ENCODE measurements at regions not wholly inside any gene's neighbourhood (a gene's known extent, or its start where the extent isn't known, plus 50 kb on each side); places are given as distances from the start of the nearest gene placed in this dataset.
A peak's percentile ranks its signal among the peaks of the same experiment; 100 is the strongest.

DNA sequence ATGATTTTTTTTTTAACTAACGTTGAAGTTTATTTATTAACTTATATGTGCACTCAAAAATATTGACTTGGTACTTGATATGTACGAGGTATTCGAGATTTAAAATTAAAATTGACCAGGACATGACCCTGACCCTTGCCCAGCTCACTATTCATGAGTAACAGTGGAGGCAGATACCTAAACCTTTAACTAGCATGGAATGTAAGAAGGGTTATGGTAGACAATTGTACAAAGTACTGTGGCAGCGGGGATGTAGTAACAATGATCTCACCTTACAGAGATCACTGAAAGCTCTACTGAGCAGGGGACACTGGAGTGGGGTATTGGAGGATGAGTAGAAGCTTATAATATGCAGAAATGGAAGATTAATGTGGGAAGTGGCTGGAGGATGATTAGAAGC, 60.8 kb downstream of the ADRA2A start:
- Histone ChIP-seq H3K4me2 (peak overlapping the region; percentile 22; the same call in 1 of the 2 replicates), H3K4me1 (ENCODE audit: insufficient read depth) (peaks cover 22% of the 10 kb centered on the region), H3K4me3 (no peak overlapping the region), H2AFZ (no peak overlapping the region), H4K20me1 (replicated peaks; ENCODE audit: insufficient read depth) (no peaks in the 10 kb centered on the region), H3K27me3 (ENCODE audit: insufficient read depth) (no peaks in the 10 kb centered on the region), H3K27ac (ENCODE audit: low read depth) (peak overlapping the region; percentile 68), H3F3A (replicated peaks; ENCODE audit: low read depth) (no peaks in the 10 kb centered on the region), H3K79me2 (replicated peaks; ENCODE audit: insufficient read depth) (no peaks in the 10 kb centered on the region), H3K9me2 (ENCODE audit: insufficient read depth) (no peaks in the 10 kb centered on the region), H3K36me3 (ENCODE audit: insufficient read depth) (no peaks in the 10 kb centered on the region)
- Mint-ChIP-seq H3K36me3 (ENCODE audit: low read depth) (no peaks in the 10 kb centered on the region; the same call in 2 of the 3 replicates), H3K4me1 (peaks cover 46% of the 10 kb centered on the region), H3K9me3 (peaks cover 11% of the 10 kb centered on the region; the same call in 2 of the 3 replicates), H3K27ac (peak overlapping the region; percentile 88), H3K27me3 (ENCODE audit: insufficient read depth, low read depth, poor library complexity) (peaks cover 7% of the 10 kb centered on the region), H3K4me3 (0 out of 3 replicates have a peak overlapping the region, but pooled peaks have one; percentile 4)
- TF ChIP-seq EZH2phosphoT487 (IDR thresholded peaks at IDR 0.05; ENCODE audit: unreplicated experiment) (no peak), ZNF114 (CRISPR knock-in tag; IDR thresholded peaks at IDR 0.05) (no peak), STAT1 (IDR thresholded peaks at IDR 0.05; ENCODE audit: unreplicated experiment) (no peak)
- TF ChIP-seq, protein P1, sequence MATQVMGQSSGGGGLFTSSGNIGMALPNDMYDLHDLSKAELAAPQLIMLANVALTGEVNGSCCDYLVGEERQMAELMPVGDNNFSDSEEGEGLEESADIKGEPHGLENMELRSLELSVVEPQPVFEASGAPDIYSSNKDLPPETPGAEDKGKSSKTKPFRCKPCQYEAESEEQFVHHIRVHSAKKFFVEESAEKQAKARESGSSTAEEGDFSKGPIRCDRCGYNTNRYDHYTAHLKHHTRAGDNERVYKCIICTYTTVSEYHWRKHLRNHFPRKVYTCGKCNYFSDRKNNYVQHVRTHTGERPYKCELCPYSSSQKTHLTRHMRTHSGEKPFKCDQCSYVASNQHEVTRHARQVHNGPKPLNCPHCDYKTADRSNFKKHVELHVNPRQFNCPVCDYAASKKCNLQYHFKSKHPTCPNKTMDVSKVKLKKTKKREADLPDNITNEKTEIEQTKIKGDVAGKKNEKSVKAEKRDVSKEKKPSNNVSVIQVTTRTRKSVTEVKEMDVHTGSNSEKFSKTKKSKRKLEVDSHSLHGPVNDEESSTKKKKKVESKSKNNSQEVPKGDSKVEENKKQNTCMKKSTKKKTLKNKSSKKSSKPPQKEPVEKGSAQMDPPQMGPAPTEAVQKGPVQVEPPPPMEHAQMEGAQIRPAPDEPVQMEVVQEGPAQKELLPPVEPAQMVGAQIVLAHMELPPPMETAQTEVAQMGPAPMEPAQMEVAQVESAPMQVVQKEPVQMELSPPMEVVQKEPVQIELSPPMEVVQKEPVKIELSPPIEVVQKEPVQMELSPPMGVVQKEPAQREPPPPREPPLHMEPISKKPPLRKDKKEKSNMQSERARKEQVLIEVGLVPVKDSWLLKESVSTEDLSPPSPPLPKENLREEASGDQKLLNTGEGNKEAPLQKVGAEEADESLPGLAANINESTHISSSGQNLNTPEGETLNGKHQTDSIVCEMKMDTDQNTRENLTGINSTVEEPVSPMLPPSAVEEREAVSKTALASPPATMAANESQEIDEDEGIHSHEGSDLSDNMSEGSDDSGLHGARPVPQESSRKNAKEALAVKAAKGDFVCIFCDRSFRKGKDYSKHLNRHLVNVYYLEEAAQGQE (IDR thresholded peaks at IDR 0.05; ENCODE audit: unreplicated experiment): no peak
- ATAC-seq: peak; percentile 33
- DNase-seq (ENCODE audit: low spot score): no peak

DNA sequence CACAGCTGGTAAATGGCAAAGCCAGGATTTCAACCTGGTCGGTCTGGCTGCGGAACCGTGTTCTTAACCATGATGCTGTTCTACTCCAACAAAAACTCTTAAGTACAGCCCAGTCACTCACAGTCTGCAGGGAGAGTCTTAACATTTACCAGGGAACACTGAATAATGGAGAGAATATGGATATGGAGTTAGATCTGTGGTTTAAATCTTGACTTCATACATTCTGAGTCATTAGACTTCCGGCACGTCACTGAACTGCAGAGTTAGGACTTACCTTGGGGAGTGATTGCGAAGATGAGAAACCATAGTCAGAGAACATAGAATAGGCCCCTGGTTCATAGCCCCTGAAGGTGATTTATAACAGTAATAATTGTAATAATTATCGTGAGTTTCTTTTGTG, 61.7 kb downstream of the ADRA2A start:
- H3K36me3 Mint-ChIP-seq (ENCODE audit: low read depth): no peaks in the 10 kb centered on the region
- H4K20me1 ChIP-seq (replicated peaks; ENCODE audit: insufficient read depth): no peaks in the 10 kb centered on the region
- H3F3A ChIP-seq (replicated peaks; ENCODE audit: low read depth): no peaks in the 10 kb centered on the region
- H3K4me2 ChIP-seq: peak overlapping the region; percentile 22; the same call in 1 of the 2 replicates
- H3K79me2 ChIP-seq (replicated peaks; ENCODE audit: insufficient read depth): no peaks in the 10 kb centered on the region
- no peak overlapping the region for H3K4me3 Mint-ChIP-seq
- TF ChIP-seq, protein P2, sequence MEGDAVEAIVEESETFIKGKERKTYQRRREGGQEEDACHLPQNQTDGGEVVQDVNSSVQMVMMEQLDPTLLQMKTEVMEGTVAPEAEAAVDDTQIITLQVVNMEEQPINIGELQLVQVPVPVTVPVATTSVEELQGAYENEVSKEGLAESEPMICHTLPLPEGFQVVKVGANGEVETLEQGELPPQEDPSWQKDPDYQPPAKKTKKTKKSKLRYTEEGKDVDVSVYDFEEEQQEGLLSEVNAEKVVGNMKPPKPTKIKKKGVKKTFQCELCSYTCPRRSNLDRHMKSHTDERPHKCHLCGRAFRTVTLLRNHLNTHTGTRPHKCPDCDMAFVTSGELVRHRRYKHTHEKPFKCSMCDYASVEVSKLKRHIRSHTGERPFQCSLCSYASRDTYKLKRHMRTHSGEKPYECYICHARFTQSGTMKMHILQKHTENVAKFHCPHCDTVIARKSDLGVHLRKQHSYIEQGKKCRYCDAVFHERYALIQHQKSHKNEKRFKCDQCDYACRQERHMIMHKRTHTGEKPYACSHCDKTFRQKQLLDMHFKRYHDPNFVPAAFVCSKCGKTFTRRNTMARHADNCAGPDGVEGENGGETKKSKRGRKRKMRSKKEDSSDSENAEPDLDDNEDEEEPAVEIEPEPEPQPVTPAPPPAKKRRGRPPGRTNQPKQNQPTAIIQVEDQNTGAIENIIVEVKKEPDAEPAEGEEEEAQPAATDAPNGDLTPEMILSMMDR (conservative IDR thresholded peaks at IDR 0.05; ENCODE audit: low read depth in 2 of 2): no peak
- TF ChIP-seq ZNF114 (CRISPR knock-in tag; IDR thresholded peaks at IDR 0.05) (no peak), POLR2AphosphoS5 (IDR thresholded peaks at IDR 0.05; ENCODE audit: low read depth) (no peak), CREB1 (CRISPR knock-in tag; IDR thresholded peaks at IDR 0.05; ENCODE audit: low read depth) (no peak), EZH2 (IDR thresholded peaks at IDR 0.05; ENCODE audit: low read depth, unreplicated experiment) (no peak)
- TF ChIP-seq, protein P1 (IDR thresholded peaks at IDR 0.05; ENCODE audit: unreplicated experiment): no peak
- DNase-seq (ENCODE audit: low spot score): no peak
- no peak overlapping the region for H3K27ac Mint-ChIP-seq
- no peaks in the 10 kb centered on the region for H3K36me3 ChIP-seq (ENCODE audit: insufficient read depth)
- ATAC-seq: no peak
- H3K9me2 ChIP-seq (ENCODE audit: insufficient read depth): peaks cover 5% of the 10 kb centered on the region; the same call in 1 of the 2 replicates
- H3K4me3 ChIP-seq: no peak overlapping the region
- peaks cover 4% of the 10 kb centered on the region; the same call in 1 of the 3 replicates for H3K9me3 Mint-ChIP-seq
- peaks cover 46% of the 10 kb centered on the region for H3K4me1 Mint-ChIP-seq
- peaks cover 22% of the 10 kb centered on the region for H3K4me1 ChIP-seq (ENCODE audit: insufficient read depth)
- peaks cover 7% of the 10 kb centered on the region for H3K27me3 Mint-ChIP-seq (ENCODE audit: insufficient read depth, low read depth, poor library complexity)
- H2AFZ ChIP-seq: no peak overlapping the region
- no peaks in the 10 kb centered on the region for H3K27me3 ChIP-seq (ENCODE audit: insufficient read depth)
- H3K27ac ChIP-seq (ENCODE audit: low read depth): no peak overlapping the region
